GM18517 (cell line): ENCODE measurements at regions not wholly inside any gene's neighbourhood (a gene's known extent, or its start where the extent isn't known, plus 50 kb on each side); places are given as distances from the start of the nearest gene placed in this dataset.
"Not testable (repeated sequence)": the region's sequence is repeated elsewhere in the genome, so short reads cannot be mapped to it uniquely, and the experiment has no call there.

Experiments used
- ATAC-seq: cut with Tn5 transposase; IDR thresholded peaks from one replicate; pipeline ENCODE4 v1.9.1; 2021; ENCODE audit warnings: mild to moderate bottlenecking, moderate library complexity; ENCODE audit not compliant: unreplicated experiment

DNA sequence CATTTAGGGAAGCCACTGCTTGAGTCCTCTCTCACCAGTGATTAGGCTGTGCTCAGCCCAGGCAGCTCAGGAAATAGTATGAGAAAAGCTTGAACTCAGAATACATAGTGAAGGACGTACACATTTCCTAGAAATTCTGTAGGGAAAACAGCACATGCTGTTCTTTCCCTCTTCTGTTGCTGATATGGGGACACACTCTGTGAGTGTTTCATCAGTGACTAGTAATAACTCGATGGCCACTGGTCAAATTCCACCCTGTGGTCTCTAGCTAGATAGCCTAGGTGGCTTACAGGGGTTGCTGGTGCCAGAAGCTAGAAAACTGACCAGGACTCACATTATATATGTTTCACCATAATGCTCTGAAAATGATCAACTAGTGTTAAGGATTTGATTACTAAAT, 259.8 kb upstream of the SOX4 start:
- no peak for ATAC-seq

DNA sequence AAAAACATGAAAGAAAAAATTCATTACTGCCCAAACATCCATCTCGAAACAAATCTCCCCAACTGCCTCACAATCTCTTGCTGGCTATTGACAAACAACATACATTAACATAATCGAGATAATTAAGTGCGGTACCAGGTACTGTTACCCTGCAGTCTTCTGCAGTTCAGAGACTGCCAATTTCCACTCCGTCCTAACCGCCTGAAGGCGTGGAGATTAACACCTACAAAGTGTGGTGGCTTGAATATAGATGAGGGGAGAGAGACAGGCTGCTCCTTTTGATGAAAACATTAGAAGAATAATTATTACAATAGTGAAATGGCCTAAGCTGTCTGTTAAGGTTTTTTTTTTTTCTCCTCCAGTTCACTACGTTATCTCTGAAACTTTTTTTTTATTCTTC, 258.9 kb upstream of the SOX4 start:
- ATAC-seq = no peak

DNA sequence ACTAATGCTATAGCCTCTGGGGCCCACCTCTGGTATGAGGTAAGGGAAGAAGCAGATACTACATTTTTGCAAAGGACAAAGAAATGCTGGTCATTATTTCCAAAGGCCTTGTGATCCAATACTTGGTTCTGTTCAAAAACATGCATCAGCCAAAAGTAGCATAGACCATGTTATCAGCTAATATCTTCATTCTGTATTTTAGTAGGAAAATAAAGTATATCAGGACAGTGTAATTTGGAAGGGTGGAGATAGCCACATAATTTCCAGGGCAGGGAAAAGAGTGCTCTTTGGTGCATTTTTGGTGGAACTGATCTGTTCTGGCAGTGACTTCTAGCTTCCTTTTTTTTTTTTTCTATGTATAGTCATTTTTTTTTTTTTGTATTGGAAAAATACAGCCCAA, 258.0 kb upstream of the SOX4 start:
- no peak for ATAC-seq

DNA sequence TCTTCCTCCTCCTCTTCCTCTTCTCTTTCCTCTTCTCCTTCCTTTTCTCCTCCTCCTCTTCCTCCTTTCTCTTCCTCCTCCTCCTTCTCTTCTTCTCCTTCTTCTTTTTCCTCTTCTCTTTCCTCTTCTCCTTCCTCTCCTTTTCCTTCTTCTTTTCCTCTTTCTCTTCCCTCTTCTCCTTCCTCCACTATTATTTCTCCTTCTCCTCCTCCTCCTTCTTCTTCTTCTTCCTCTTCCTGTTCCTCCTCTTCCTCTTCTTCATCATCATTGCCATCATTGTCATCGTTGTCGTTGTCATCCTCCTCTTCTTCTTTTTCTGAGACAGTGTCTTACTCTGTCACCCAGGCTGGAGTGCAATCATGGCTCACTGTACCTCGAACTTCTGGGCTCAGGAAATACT, 256.3 kb upstream of the SOX4 start:
- no peak for ATAC-seq

DNA sequence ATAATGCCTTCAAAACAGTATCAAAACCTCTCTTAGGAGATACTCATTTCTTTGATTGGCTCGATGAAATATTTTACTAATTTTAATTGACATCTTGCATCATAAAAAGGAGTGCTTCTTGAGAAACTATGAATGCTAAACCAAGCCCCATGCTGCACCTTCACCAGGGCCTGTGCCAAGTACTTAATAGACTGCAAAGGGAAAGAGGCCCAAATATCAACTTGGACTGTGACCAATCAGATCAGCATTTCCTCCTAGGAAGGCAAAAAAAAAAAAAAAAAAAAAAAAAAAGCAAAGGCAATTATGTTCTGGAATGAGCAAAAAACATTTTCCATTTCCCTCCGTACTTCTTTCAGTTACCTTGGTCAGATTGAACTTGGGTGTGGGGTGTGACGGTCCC, 253.0 kb upstream of the SOX4 start:
- no peak for ATAC-seq

DNA sequence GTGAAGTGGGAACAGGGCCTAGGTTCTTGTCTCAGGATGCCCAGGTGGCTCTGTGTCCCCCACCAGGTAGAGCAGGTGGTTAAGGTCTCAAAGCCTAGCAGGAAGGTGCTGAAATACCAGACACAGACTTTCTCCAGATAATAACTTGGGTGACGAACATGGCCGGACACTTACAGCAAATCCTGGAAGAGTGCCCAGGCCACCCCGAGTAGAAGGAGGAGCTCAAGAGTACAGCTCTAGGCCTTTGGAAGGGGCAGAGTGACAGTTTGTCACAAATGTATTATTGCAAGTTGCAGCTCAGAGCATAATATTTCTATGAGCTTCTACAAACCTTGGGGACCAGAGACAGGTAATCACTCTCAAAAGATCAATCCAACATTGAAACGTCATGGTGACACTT, 251.6 kb upstream of the SOX4 start:
- no peak for ATAC-seq

DNA sequence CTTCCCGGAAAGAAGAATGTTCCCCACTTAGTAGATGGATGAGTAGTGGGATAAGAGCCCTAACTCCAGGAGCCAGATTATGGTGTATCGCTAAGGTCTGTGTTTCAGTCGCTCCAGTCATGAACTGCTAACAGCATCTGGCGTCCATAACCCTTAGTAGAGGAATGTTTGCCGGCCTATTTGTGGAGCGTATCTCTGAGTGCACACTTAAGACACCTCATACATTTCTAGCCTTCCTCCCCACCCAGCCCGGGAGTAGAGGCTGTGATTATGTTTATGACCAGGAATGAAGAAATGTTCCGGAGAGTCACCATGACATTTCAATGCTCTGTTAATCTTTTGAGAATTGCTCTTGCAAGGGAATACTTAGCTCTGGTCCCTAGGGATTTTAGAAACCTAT, 251.1 kb upstream of the SOX4 start:
- ATAC-seq = no peak

DNA sequence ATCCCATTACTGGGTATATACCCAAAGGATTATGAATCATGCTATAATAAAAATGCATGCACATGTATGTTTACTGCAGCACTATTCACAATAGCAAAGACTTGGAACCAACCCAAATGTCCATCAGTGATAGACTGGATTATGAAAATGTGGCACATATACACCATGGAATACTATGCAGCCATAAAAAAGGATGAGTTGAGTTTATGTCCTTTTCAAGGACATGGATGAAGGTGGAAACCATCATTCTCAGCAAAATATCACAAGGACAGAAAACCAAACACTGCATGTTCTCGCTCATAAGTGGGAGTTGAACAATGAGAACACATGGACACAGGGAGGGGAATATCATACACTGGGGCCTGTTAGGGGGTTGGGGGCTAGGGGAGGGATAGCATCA, 247.8 kb upstream of the SOX4 start:
- ATAC-seq = not testable (repeated sequence)

DNA sequence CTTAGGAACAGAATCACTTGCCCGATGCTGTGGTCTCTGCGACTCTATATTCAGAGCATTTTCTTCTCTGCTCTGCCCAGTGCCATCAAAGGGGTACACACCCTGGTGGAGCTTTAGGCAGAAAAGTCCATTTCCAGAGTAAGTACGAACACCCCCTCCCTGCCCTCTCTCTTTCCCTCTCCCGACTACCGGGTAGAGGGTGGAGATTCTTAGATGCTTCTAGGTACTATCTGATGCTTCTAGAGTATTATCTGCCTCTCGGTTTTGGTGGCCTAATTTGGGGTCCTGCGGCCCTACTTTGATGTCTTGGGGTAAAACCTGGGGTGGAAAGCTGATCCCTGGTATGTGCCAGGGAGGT, 245.4 kb upstream of the SOX4 start:
- no peak for ATAC-seq

DNA sequence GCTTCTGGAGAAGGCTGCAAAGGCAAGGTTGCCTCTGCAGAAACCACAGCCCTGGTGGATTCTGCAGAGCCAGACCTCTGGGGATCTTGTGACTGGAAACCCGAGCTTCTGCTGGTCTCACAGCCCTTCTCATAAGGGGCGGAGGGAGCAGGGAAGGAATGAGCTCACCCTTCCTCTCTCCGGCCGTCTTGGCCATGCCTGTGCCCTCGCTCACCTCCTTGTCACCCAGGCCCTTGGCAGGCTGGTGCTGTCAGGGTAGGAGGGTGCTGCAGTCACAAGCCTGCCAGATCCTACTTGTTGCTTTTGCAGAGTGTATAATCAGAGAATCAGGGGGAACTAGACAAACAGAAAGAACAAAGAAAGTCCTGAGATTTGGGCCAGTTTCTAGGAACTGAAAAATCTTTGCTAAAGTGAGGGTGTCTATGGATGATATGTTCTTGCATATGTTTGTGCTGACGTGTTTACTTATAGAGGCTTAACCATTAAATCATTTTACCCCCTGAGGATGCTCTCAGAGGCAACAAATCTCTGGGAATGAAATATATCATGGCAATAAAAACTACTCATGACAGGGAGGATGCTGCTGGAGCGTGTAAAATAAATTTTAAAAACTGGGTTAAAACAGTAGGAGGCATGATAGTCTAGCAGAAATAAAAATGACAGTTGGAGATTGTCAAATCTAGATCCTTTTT, 244.9 kb upstream of the SOX4 start:
- no peak for ATAC-seq

DNA sequence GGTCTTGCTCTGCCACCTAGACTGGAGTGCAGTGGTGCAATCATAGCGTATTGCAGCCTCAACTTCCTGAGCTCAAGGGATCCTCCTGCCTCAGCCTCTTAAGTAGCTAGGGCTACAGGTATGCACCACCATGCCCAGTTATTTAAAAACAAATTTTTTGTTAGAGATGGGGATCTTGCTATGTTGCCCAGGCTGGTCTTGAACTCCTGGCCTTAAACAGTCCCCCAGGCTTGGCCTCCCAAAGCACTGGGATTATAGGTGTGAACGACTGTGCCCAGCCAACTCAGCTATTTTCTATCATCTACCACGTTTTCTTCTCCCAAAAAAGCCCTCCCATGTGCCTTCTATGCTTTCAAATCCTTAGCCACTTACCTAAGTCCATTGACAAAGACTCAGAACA, 243.7 kb upstream of the SOX4 start:
- ATAC-seq = no peak

DNA sequence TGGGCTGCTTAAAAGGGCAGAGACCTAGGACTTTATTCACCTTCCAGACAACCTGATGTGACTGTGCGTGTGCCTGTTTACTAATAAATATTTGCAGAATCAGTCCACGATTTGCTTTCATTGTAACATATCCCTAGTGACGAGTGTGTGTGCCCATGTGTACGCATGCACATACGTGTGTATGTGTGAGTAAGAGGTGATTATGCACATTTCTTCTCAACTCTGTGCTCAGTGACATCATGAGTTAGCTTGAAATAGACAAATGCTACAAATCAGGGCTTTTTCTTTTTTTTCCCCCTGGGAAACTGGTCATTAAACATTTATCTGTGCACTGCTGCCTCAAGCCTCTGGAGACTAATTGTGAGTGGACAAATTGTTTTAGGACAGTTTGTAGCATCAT, 242.6 kb upstream of the SOX4 start:
- no peak for ATAC-seq

DNA sequence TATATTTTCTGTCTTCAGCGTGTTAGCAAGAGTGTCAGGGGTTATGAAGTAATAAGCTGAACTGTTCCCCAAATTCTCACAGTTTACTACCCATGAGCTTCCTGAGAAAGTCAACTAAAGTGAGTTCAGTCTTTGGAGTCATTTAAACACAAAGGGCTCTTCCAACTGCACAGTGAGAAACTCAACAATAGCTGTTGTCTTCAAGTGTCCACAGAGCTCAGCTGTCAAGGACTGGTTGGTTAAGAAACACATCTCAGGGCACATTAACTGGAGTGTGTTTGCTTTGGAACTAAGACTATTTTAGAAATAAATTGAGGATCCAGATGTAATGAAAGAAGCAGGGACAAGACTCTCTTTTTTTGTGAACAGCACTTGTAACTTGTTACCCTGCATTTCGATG, 241.4 kb upstream of the SOX4 start:
- no peak for ATAC-seq

DNA sequence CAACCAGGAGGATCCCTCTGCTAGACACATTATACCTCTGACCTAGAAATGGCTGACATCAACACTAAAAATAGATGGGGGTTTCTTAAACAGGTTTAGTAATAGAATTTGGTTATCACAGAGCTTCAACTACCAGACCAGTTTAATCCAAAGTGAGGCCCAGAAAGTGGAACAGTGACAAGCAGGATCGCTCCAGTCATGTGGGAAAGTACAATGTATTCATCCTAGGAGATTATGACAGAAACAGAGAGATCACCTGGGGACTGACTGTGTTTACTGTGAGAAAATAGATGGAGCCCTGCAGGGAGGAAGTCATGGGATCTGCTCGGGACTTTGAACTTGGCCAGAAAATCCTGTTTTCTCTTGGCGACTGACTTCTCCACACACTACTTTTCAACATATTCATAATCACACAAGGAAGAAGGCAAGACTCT, 238.7 kb upstream of the SOX4 start:
- no peak for ATAC-seq

DNA sequence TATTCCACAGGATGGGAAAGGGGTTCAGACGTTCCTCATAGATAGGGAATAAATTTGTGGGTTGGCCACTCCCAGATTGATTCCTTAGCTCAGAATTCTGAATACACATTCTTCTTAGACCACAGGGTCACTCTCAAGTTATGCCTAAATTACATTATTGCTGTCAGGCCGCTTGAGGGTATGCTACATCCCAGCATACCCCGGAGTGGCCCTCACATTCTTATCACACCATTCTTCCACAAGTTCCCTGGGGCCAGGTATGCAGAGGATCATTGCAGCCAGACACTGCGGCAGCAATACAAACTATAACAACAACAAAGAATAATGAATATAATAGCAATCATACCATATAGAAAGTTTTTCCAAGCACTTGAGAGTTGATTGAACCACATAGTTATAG, 237.9 kb upstream of the SOX4 start:
- ATAC-seq = no peak

DNA sequence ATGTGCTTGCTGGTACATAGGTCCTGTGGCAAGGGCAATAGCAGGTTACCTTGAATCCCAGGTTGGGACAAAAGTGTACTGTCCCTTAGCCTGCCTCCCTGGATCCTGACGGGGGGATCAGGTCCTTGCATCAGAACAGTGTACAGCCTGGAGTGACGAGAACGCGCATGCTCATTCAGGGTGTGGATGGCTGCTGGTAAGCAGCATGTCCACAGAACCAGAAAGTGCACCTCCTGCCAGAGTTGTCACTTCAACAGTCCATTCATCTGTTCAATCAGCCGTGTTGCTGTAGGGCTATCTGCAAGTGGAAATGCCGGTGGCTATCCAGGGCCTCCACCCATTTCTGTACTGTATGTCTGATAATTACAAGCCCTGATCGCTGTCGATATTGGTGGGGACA, 236.3 kb upstream of the SOX4 start:
- ATAC-seq = no peak

DNA sequence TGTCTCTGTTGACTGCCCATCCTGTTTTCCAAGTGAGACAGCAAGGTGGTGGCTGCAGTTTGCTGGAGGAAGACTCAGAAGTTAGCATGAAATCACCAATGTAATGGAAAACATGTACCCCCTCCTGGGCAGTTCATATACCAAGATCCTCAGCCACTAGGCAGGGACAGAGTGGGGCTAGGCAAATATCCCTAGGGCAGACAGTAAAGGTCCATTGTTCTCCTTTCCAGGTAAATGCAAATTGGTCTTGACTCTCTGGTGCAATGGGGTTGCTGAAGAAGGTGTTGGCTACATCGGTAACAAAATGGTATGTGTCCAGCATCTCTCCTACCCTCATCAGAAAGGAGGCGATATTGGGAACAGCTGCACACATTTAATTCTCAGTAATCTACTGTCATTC, 233.6 kb upstream of the SOX4 start:
- no peak for ATAC-seq

DNA sequence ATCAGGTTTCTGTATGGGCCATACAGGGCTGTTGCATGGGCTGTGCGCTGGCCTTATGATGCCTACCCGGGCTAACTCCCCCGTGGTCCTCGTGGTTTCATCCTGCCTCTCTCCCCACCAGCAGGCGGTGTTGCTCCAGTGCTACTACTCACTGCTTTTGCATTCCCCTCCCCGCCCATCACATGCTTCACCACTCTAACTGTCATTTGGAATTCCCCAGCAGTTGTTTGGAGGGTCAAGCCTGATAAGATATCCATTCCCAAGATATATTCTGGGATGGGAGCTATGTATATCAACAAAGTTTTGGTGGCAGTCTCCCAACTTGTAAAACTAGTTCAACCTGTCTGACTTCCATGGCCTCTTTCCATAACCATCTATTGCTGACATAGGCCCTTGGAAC, 233.2 kb upstream of the SOX4 start:
- no peak for ATAC-seq

DNA sequence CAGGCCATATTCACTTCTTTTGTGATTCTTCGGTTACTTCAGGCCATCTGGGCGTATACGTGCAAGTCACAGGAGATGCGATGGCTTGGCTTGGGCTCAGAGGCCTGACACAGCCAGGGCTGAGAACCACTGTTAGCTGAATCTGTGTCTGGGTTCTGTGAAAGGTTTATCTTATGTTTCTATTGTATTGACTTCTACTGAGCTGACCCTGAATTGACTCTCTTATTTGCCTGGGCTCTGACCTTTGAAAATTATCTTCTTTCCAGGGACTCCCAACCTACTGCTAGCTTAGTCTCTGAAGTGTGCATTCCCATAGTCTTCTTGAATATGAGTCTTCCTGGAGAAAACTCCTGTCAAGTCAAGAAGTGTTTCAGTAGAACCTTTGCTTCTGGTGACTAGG, 226.4 kb upstream of the SOX4 start:
- no peak for ATAC-seq

DNA sequence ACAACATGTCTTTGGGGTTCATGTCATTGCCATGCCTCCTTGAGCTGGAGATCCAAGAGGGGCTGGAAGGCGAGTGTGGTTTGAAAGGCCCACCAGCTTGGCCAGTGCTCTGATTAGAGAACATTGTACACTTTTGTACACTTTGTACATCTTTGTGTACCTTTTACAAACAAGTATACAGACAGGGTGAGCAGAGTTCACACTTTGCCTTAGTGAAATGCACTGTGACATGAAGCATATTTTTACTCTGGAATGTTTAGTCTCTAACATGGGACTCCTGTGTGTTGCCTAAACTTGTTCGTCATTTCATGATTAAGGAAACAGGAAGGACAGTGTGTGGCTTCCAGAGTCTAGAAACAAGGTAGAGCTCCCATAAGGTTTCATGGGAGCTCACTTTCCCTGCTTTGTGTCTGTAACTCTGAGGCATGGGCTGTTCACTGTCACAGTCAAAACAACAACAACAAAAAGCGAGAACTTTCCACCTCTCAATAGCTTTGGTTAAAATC, 225.8 kb upstream of the SOX4 start:
- no peak for ATAC-seq

DNA sequence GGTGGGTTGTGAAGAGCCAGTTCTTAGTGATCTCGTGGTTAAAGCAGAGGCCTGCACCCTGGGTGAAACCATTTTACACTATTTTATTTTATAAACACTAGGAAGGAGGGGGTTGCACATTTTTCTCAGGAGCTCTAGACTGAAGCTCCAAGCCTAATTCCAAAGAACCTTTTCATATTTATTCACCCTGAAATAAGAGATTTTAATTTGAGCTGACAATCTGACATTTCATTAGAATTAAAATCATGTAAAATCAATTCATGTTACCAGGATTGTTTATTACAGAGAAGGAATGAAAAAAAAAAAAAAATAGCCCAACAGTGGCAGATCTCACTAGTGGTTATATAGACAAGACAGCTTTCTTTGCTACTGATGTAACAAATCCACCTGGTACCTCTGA, 222.5 kb upstream of the SOX4 start:
- no peak for ATAC-seq

DNA sequence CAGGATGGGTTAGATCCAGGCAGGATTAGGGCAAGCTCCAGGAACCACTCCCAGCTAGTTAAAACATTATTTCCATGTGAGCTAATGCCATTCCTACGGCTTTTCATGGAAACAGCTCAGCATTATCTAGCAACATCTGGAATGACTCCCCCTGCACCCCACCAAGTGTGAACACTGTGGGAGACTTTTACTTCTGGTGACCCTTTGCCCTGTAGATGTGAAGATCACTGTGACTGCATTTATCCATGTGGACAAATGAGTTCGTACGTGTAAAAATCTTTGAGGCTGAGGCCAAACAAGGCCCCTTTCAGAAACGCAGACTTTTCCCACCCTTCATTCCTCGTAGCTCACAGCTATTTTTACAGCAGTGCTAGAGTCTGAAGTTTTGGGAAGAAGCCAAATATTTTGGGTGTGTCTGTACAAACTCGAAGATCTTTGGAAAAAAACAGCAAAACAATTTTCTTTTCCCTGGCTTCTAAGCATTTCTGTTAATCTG, 221.8 kb upstream of the SOX4 start:
- no peak for ATAC-seq
